Large intestine (tissue), 3 donors: ENCODE measurements at regions not wholly inside any gene's neighbourhood (a gene's known extent, or its start where the extent isn't known, plus 50 kb on each side); places are given as distances from the start of the nearest gene placed in this dataset.

Experiments used
- DNase-seq, 2 donors: peaks; one replicate each; pipeline versions ENCODE4 v3.0.0 to v3.0.0-alpha.2; 2013
- H3K27ac ChIP-seq: one replicate; pipeline ENCODE4 v1.5.1; 2013; ENCODE audit warnings: low read length
- H3K27me3 ChIP-seq: 2 replicates; pipeline ENCODE4 v1.6.1; 2013; ENCODE audit warnings: low read length; ENCODE audit not compliant: control insufficient read depth, insufficient read depth
- H3K36me3 ChIP-seq: 2 replicates; pipeline ENCODE4 v1.6.1; 2013; ENCODE audit warnings: low read length; ENCODE audit not compliant: control insufficient read depth, insufficient read depth
- H3K4me1 ChIP-seq: one replicate; pipeline ENCODE4 v1.6.1; 2013; ENCODE audit warnings: low read length; ENCODE audit not compliant: control insufficient read depth, insufficient read depth
- H3K4me3 ChIP-seq: one replicate; pipeline ENCODE4 v1.5.1; 2013; ENCODE audit warnings: low read length
- H3K9me3 ChIP-seq: one replicate; pipeline ENCODE4 v1.6.1; 2013; ENCODE audit warnings: mild to moderate bottlenecking, low read depth, low read length, moderate library complexity; ENCODE audit not compliant: control insufficient read depth
- WGBS: methylation state at CpG from one replicate; pipeline ENCODE4 v1.1.5; 2013; ENCODE audit warnings: low lambda C conversion rate; ENCODE audit not compliant: insufficient coverage; 5-methylcytosine and 5-hydroxymethylcytosine counted together

DNA sequence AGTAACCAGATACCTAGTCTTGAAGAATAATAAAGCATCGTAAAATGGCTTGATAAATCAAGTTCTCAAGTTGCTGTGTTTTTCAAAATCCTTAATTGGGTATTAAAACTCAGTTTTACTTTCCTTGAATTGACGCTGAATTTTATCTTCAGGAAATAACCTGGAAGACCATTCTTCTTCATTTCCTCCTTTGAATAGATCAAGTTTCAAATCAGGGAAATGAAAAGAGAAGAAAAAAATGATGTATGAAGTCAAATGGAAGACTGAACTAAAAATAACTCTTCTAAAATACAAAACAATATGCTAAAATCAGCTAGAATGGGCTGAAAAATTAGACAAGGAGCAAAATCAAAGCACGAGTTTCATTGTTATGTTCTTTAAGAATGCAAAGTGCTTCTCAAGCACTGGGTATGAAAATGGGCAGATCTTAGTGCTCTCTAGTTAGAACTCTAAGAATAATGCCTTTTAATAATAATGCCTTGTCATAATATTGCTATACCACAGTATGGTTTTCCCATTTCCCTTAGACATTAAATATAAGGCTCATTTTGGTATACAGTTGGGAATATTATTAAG, 54.6 kb upstream of the CLEC14A start:
- H3K36me3 ChIP-seq, result no peaks in the 10 kb centered on the region
- DNase-seq, result no peak
- H3K27ac ChIP-seq, result no peak overlapping the region
- H3K4me1 ChIP-seq, result no peaks in the 10 kb centered on the region
- H3K4me3 ChIP-seq, result no peak overlapping the region
- 93% methylated on average over 3 of the region's 3 CpGs for WGBS
- no peaks in the 10 kb centered on the region for H3K9me3 ChIP-seq
- no peaks in the 10 kb centered on the region for H3K27me3 ChIP-seq

DNA sequence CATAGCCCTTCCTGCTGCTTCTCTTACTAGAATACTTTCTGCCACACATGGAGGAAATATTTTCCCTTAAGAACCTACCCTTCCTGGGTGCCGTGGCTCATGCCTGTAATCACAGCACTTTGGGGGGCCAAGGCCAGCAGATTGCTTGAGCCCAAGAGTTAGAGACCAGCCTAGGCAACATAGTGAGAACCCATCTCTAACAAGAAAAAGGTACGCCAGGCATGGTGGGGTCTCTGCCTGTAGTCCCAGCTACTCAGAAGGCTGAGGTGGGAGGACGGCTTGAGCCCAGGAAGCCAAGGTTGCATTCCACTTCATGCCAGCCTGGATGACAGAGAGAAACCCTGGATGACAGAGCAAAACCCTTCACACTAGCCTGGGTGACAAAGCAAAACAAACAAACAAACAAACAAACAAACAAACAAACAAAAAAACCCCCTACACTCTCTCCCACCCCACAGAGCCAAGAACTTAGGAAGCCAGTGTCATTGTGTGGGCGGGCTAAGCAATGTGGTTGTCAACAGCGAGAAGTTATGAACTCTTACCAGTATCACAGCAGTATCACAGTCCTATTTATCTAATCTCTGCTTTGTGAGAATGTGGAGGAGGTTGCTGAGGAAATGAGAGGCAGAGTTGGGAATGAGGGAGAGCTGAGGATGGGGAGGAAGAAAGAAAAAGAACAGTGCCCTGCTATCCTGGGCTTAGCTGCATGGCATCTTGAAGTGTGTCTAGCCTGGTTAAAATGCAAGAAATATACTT, 53.8 kb upstream of the CLEC14A start:
- Histone ChIP-seq H3K9me3 (no peaks in the 10 kb centered on the region), H3K27me3 (no peaks in the 10 kb centered on the region), H3K36me3 (no peaks in the 10 kb centered on the region), H3K4me1 (no peaks in the 10 kb centered on the region), H3K27ac (no peak overlapping the region), H3K4me3 (no peak overlapping the region)
- no peak for DNase-seq
- WGBS, result no CpG with 5 or more reads among the region's 5 CpGs
